ENCODE measurements at regions not wholly inside any gene's neighbourhood (a gene's known extent, or its start where the extent isn't known, plus 50 kb on each side); places are given as distances from the start of the nearest gene placed in this dataset.

DNA sequence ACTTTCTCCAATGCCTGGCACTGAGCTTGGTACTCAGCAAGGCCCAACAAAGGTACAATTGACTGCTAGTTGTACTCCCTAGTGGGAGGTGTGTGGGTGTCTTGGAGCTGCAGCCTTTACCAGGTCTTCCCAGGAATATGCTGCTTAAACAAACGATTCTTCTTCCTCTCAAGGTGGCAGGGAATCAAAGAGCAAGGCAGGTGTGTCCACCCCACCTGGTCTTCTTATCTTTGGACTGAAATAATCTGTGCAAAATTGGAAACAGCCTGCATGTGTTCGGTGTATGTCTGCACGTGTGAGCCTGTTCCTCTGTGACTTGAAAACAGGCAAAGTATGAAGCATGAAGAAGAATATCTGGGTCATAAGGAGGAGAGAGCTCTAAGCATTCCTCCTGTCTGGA lies 235.3 kb downstream of the PTTG2 start:
- TF ChIP-seq, protein P1, sequence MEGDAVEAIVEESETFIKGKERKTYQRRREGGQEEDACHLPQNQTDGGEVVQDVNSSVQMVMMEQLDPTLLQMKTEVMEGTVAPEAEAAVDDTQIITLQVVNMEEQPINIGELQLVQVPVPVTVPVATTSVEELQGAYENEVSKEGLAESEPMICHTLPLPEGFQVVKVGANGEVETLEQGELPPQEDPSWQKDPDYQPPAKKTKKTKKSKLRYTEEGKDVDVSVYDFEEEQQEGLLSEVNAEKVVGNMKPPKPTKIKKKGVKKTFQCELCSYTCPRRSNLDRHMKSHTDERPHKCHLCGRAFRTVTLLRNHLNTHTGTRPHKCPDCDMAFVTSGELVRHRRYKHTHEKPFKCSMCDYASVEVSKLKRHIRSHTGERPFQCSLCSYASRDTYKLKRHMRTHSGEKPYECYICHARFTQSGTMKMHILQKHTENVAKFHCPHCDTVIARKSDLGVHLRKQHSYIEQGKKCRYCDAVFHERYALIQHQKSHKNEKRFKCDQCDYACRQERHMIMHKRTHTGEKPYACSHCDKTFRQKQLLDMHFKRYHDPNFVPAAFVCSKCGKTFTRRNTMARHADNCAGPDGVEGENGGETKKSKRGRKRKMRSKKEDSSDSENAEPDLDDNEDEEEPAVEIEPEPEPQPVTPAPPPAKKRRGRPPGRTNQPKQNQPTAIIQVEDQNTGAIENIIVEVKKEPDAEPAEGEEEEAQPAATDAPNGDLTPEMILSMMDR (IDR thresholded peaks at IDR 0.05) = no peak
- Histone ChIP-seq H3K4me3 (no peak overlapping the region), H3K9me3 (no peaks in the 10 kb centered on the region), H3K9ac (ENCODE audit: low read depth in 2 of 2, low read length in 2 of 2) (no peak overlapping the region), H3K36me3 (no peaks in the 10 kb centered on the region), H3K4me1 (no peaks in the 10 kb centered on the region), H3K27ac (peak overlapping the region; percentile 15), H3K27me3 (no peaks in the 10 kb centered on the region)
- intact Hi-C loops (cut with DNase I) = no loop called here
- DNase-seq = no peak

GRCh38 chr4:38195911-38196310 lies 235.7 kb downstream of the PTTG2 start:
- Histone ChIP-seq H3K9ac (ENCODE audit: low read depth in 2 of 2, low read length in 2 of 2) (no peak overlapping the region), H3K27me3 (no peaks in the 10 kb centered on the region), H3K36me3 (no peaks in the 10 kb centered on the region), H3K9me3 (no peaks in the 10 kb centered on the region), H3K27ac (peak overlapping the region; percentile 15), H3K4me3 (no peak overlapping the region), H3K4me1 (no peaks in the 10 kb centered on the region)
- intact Hi-C loops (cut with DNase I) = no loop called here
- no peak for DNase-seq
- TF ChIP-seq, protein P1 (IDR thresholded peaks at IDR 0.05) = no peak

- TF ChIP-seq, protein P1 (IDR thresholded peaks at IDR 0.05) = no peak
- Histone ChIP-seq H3K36me3 (no peaks in the 10 kb centered on the region), H3K27ac (peak overlapping the region; percentile 68), H3K4me3 (no peak overlapping the region), H3K9ac (ENCODE audit: low read depth in 2 of 2, low read length in 2 of 2) (peak overlapping the region in 1 of 2 donors; percentile 7), H3K9me3 (no peaks in the 10 kb centered on the region), H3K4me1 (peaks cover 5% of the 10 kb centered on the region), H3K27me3 (no peaks in the 10 kb centered on the region)
- intact Hi-C loops (cut with DNase I) = no loop called here
- peak; percentile 72 for DNase-seq
Measured at GRCh38 chr4:38202242-38202641, 242.0 kb downstream of the PTTG2 start.

DNA sequence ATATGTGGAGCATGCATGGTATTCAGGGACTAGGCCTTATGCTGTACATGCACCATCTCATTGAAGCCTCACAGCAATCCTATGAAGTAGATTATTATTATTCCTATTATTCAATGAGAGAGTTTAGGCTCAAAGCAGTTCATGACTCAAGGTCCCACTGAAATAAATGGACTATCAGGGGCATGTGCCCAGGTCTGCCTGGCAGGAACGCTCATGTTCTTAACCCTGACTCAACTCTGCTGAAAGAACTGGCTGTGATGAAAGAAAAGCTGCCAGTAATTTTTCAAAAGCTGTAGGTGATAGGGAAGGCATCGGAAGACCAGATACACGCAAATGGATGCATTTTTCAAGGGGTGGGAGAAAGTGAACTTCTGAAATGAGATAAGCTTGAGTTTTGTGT lies 243.4 kb downstream of the PTTG2 start:
- no peak for DNase-seq
- intact Hi-C loops (cut with DNase I) = no loop called here

DNA sequence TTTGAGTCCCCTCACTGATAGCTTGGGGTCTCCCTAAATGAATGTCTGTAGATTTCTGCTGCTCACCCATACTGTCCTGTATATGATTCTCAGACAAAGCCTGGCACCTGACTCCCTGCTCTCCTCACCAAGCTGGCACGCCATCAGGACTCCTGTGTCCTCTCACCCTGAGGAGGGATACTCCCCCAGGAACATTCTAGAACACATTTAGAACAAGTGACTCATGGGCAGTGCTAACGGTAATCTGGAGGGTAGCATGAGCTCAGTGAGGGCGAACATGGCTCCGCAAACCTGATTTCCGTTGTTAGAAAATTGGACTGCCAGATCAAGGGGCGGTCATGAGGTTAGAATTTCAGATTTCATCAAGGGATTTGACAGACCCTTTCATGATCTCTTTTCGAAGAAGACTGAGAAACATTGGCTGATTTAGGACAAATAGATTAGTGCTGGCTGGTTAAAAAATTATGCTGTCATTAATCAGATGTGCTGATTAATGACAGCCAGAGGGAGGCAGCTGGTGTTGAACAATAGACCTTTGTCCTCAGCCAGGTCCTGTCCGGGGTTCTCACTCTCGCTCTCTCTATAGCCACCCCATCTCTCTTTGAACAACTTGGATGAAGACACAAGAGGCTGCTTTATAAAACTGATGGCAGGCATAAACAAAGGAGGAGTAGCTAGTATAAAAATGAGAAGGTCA lies 244.3 kb downstream of the PTTG2 start:
- H3K27ac ChIP-seq = no peak overlapping the region
- intact Hi-C loops (cut with DNase I) = no loop called here

More for the DNA sequence above, 243.4 kb downstream of the PTTG2 start:
- Histone ChIP-seq H3K9ac (ENCODE audit: low read depth in 2 of 2, low read length in 2 of 2) (no peak overlapping the region), H3K27ac (no peak overlapping the region), H3K36me3 (no peaks in the 10 kb centered on the region), H3K27me3 (no peaks in the 10 kb centered on the region), H3K4me3 (no peak overlapping the region), H3K9me3 (no peaks in the 10 kb centered on the region), H3K4me1 (peaks cover 5% of the 10 kb centered on the region)
- TF ChIP-seq, protein P1 (IDR thresholded peaks at IDR 0.05) = no peak

More for the DNA sequence above, 244.3 kb downstream of the PTTG2 start:
- Histone ChIP-seq H3K9ac (ENCODE audit: low read depth in 2 of 2, low read length in 2 of 2) (no peak overlapping the region), H3K36me3 (no peaks in the 10 kb centered on the region), H3K9me3 (no peaks in the 10 kb centered on the region), H3K27me3 (no peaks in the 10 kb centered on the region), H3K4me1 (peaks cover 5% of the 10 kb centered on the region), H3K4me3 (no peak overlapping the region)
- TF ChIP-seq, protein P1 (IDR thresholded peaks at IDR 0.05) = no peak
- no peak for DNase-seq

Data from colonic mucosa (tissue), 4 donors.